ENCODE measurements at regions not wholly inside any gene's neighbourhood (a gene's known extent, or its start where the extent isn't known, plus 50 kb on each side); places are given as distances from the start of the nearest gene placed in this dataset.

DNA sequence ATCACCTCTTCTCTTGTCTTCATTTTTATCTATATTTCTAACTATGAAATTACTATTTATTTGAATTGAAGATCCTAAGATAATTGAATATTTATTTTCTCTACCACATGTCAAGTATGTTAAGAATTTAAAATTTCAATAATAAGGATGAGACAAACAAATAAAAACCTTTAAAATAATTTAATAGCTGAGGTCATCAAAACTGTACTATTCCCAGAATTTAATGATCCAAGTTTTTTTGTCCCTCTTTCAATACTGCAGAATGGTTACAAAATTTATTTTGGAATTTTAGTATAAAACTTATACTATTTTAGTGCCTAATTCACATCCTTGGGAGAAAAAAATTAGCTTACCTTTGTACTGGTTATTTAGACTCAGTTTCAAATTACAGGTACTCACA is 774.9 kb downstream of the ROBO2 start:
- H3K4me1 Mint-ChIP-seq, result no peaks in the 10 kb centered on the region
- peaks cover 0 to 13% of the 10 kb centered on the region in 2 donors for H3K9me3 Mint-ChIP-seq
- DNase-seq (no peak), ATAC-seq (no peak)
- no peak overlapping the region for H3K4me3 Mint-ChIP-seq
- no peaks in the 10 kb centered on the region for H3K27me3 Mint-ChIP-seq
- H3K27ac Mint-ChIP-seq, result no peak overlapping the region

DNA sequence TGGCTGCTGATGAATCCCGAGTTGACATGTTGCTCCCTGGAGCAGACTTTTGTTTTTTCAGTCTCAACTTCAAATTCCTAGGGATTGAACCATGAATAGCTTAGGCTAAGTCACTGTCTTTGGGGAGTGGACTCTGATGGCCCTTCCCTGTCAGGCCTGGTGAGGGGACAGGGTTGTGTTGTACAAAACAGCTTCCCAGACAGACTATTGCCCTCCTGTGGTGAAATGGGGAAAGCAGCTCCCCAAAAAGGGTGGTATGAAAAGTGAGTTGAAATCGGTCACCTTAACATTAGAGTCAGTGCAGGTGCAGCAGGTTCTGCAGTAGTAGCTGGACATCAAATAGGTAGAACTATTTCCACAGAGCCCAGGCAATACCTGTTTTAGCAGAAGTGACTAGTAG is 775.6 kb downstream of the ROBO2 start:
- Mint-ChIP-seq H3K4me1 (no peaks in the 10 kb centered on the region), H3K4me3 (no peak overlapping the region), H3K27me3 (no peaks in the 10 kb centered on the region), H3K9me3 (peaks cover 2 to 14% of the 10 kb centered on the region in 2 donors), H3K27ac (no peak overlapping the region)
- DNase-seq (no peak), ATAC-seq (no peak)

DNA sequence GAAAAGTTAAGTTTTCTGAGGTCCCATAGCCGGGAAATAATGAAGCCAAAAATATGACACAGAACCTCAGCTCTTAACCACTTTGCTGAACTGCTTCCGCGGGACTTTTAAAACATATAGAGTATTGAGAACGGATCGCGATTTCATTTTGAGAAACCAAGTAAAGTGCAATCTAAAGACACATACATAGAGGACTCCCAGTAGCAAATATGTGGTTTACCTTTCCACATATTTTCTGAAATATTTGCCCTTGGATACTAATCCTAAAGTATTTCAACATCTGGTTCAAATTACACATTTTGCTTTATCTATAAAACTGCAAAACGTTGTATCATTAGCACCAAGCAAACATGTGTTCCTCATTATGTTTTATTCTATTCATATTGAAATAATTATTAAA is 776.5 kb downstream of the ROBO2 start:
- Mint-ChIP-seq H3K4me1 (no peaks in the 10 kb centered on the region), H3K4me3 (no peak overlapping the region), H3K9me3 (peaks cover 4 to 14% of the 10 kb centered on the region in 2 donors), H3K27me3 (no peaks in the 10 kb centered on the region), H3K27ac (no peak overlapping the region)
- DNase-seq (no peak), ATAC-seq (no peak)

DNA sequence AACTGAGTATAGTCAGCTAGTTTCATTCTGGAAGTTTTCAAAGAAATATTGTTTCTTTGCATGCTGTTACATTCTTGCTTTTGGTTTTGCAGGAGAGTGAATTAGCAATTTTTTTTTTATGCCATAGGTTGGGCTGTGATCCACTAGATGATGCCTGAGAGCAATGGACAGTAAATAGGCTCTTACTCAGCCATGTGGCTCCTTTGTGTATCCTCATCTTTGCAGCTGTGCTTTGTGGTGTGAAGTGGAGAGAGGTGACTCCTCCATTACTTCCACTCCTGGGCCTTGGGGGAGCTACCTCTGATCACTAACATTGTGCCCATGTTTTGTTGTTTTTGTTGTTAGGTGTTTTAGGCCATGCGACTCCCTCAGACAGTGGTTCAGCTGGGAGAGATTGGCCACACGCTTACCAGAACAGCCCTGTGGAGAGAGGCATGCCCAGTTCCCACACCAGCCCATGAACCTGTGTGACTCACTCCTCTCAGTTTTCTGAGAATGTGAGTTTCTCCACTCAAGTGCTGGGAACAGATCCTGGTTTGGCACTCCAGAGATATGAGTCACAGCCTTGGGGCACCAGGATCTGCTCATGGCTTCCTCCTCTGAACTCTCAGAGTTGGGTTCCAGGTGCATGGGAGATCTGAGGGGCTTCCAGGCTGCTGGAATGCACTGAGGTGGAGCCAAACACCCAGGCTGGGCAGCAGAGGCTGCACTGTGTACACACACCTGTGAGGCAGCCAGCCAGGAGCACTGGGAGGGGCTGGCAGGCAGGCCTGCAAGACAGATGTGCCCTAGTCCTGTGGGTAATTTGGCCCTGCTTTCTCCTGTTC is 785.3 kb downstream of the ROBO2 start:
- H3K27ac Mint-ChIP-seq, result no peak overlapping the region
- no peaks in the 10 kb centered on the region for H3K27me3 Mint-ChIP-seq
- H3K4me1 Mint-ChIP-seq, result no peaks in the 10 kb centered on the region
- no peak overlapping the region for H3K4me3 Mint-ChIP-seq
- ATAC-seq (no peak), DNase-seq (no peak)
- peaks cover 4 to 22% of the 10 kb centered on the region in 2 donors for H3K9me3 Mint-ChIP-seq

DNA sequence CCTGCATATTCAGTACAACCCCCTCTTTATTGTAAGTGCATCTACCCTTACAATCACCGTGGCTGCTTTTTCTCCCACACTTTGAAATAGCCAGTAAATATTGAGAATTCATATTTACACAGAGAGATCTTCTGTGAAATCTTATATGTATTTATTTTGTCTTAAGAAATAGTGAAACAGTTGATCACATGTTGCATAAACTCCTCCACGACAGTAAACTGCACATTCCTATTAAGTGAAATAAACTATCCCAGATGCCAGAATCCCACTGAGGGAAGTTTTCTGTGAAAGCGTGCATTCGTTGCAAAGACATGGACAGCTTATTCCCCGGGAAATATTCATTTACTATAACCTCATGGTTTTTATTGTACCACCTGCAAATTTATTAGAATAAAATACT is 796.0 kb downstream of the ROBO2 start:
- Mint-ChIP-seq H3K4me1 (no peaks in the 10 kb centered on the region), H3K9me3 (peaks cover 6 to 14% of the 10 kb centered on the region in 2 donors), H3K27me3 (no peaks in the 10 kb centered on the region), H3K4me3 (no peak overlapping the region), H3K27ac (no peak overlapping the region)
- DNase-seq (no peak), ATAC-seq (no peak)

DNA sequence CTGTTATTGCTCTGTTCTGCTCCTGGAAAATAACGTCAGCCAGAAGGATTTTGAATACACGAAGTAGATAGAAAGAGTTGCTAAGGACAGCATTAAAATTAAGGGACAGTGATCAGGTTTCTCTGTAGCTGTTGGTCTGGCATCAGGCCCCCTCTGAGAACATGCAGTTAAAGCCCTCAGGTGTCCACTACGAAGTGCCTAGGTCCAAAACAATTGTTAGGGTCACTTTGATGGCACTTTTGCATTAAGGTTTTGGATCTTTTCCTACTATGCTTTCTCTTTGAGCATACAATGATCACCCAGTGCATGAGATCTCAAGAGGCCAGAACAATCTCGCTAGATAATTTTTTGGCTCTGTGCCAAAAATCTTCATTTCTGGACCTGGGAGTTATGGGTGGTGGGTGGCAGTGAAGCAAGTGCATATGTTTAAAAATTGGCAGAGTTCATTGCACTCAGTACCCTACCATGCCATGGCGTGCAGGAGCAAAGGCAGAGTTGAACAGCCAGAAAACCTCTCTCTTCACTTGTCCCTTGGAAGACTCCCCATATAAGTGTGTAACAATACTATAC is 797.6 kb downstream of the ROBO2 start:
- H3K27me3 Mint-ChIP-seq, result no peaks in the 10 kb centered on the region
- H3K27ac Mint-ChIP-seq, result no peak overlapping the region
- no peak for ATAC-seq
- DNase-seq, result no peak
- H3K9me3 Mint-ChIP-seq, result peaks cover 9 to 15% of the 10 kb centered on the region in 2 donors
- no peaks in the 10 kb centered on the region for H3K4me1 Mint-ChIP-seq
- H3K4me3 Mint-ChIP-seq, result no peak overlapping the region

DNA sequence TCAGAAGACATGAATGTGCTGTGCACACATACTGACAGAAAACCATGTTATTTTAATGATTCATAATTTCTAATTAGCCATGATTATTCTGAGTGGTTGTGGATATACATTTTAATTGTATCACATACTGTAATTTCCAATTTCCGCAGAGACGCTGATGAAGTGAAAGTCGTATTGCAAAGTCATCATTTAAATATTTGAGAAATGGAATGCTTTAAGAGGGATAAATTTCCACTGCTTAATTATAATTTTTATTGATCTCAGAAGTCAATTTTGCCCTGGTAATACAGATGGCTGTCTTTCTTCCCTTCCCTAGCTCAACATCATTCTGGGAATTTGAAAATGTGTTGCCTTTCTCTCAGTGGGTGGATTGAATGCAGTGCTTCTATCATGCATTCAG is 819.3 kb downstream of the ROBO2 start:
- DNase-seq, result no peak
- H3K4me3 Mint-ChIP-seq, result no peak overlapping the region
- peaks cover 8 to 13% of the 10 kb centered on the region in 2 donors for H3K9me3 Mint-ChIP-seq
- no peaks in the 10 kb centered on the region for H3K27me3 Mint-ChIP-seq
- no peak overlapping the region for H3K27ac Mint-ChIP-seq
- no peak for ATAC-seq
- no peaks in the 10 kb centered on the region for H3K4me1 Mint-ChIP-seq

DNA sequence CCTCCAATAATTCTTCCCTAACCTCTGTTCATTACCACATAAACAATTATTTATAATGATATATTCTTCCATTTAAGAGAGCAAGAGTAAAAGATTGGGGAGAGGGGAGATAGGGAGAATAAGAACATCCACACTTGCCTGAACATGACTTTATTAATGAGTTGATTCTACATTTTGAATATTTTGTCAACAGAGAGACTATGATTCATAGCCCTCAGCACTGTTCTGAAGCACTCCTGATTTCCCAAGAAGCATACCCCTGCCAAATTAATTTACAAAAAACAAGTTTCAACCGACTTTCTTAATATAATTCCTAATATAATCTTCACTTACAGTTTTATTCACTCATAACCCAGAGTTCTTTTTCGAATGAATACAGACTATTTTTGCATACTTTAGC is 828.8 kb downstream of the ROBO2 start:
- no peak overlapping the region for H3K27ac Mint-ChIP-seq
- no peak overlapping the region for H3K4me3 Mint-ChIP-seq
- no peaks in the 10 kb centered on the region for H3K4me1 Mint-ChIP-seq
- H3K9me3 Mint-ChIP-seq, result peaks cover 15 to 26% of the 10 kb centered on the region in 2 donors
- no peak for ATAC-seq
- no peaks in the 10 kb centered on the region for H3K27me3 Mint-ChIP-seq
- DNase-seq, result no peak

DNA sequence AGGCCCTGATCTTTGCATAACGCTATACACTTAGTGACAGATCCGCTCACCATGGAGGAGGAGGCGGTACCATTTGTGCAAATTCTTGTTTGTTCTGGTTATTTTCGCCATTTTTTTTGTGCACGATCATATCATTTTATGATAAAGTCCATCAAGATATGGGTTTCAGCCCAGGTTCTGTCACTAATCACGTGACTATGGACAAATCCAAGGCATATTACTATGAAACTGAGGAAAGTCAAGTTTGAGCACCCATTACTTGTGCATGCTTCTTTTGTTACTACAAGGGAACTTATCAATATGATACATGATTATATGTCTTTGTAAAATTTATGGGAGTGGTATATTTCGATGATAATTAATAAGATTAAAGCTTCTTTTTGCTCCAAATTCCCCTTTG is 829.5 kb downstream of the ROBO2 start:
- ATAC-seq (no peak), DNase-seq (no peak)
- no peaks in the 10 kb centered on the region for H3K27me3 Mint-ChIP-seq
- H3K27ac Mint-ChIP-seq, result no peak overlapping the region
- H3K4me1 Mint-ChIP-seq, result no peaks in the 10 kb centered on the region
- peaks cover 18 to 30% of the 10 kb centered on the region in 2 donors for H3K9me3 Mint-ChIP-seq
- no peak overlapping the region for H3K4me3 Mint-ChIP-seq

DNA sequence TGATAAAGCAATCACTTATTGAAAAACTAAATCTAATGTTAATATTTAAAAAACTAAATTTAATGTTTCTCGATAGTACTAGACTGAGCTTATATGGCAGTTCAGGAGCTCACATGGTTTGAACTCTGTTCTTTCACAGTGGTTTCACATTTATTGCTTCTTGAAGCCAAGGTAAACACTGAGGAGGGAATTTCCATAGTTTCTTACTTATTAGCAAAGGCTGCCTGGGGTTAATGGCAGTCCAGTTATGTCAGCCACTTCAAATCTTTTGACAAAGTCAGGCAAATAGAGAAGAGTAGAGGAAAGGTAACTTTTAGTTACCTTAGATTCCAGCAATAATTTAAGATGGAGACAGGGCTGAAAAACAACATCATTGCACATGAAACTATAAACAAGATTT is 831.5 kb downstream of the ROBO2 start:
- no peaks in the 10 kb centered on the region for H3K4me1 Mint-ChIP-seq
- H3K9me3 Mint-ChIP-seq, result peaks cover 18 to 34% of the 10 kb centered on the region in 2 donors
- no peak overlapping the region for H3K4me3 Mint-ChIP-seq
- H3K27ac Mint-ChIP-seq, result no peak overlapping the region
- ATAC-seq (no peak), DNase-seq (no peak)
- H3K27me3 Mint-ChIP-seq, result no peaks in the 10 kb centered on the region

DNA sequence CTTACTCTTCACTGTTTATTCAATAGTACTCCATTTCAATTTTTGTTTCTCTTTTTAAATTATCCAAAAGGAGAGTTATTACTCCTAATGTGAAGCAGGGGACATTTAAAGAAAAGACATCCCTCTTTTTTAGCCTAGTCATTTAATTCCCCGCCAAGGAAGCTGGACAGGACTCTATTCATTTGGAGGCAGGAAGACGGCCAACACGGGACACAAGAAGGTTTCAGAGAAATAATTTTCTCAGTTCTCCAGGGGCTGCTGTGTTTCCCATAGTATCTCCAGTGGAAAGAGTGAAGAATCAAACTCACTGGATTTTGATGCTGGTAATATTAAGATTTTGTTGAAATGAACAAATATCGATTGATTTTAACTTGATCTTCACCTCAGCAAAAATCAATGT is 833.7 kb downstream of the ROBO2 start:
- H3K27ac Mint-ChIP-seq, result no peak overlapping the region
- DNase-seq, result no peak
- H3K27me3 Mint-ChIP-seq, result no peaks in the 10 kb centered on the region
- no peak for ATAC-seq
- H3K4me3 Mint-ChIP-seq, result no peak overlapping the region
- H3K4me1 Mint-ChIP-seq, result no peaks in the 10 kb centered on the region
- H3K9me3 Mint-ChIP-seq, result peaks cover 25 to 37% of the 10 kb centered on the region in 2 donors

DNA sequence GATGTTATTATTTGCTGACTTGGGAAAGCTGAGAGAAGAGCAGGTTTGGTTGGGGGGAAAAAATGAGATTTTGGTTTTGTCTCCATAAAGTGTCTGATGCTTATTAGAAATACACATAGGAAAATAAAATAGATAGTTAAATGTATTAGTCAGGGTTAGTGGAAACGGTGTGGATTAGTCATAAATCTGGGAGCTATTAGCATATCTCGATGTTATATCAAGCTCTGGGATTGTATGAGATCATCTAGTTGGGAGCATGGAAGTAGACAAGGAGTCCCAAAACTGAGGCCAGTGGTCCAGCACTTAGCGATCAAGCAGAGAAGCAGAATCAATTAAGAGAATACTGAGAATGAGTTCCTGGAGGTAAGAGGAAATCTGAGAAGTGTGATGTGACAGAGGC is 845.5 kb downstream of the ROBO2 start:
- H3K9me3 Mint-ChIP-seq, result peaks cover 0 to 11% of the 10 kb centered on the region in 2 donors
- no peaks in the 10 kb centered on the region for H3K4me1 Mint-ChIP-seq
- H3K27me3 Mint-ChIP-seq, result no peaks in the 10 kb centered on the region
- DNase-seq (no peak), ATAC-seq (no peak)
- no peak overlapping the region for H3K4me3 Mint-ChIP-seq
- H3K27ac Mint-ChIP-seq, result no peak overlapping the region

DNA sequence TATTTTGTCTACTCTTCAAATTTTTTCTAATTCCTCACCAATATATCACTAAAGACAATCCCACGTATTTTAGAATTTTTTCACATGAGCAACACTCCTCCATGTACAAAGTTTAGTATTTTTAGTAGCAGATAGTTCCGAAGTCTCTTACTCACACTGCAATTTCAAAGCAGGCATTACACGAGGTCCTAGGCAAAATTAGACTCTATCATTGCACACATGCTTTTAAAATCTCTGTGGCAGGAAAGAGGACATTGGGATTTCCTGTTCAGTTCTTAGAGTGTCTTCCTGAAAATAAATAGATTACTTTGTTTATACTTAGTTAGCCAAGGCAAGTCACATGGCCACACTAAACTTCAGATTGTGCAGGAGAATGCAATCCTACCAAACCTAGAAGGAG is 847.7 kb downstream of the ROBO2 start:
- no peak for ATAC-seq
- no peak for DNase-seq
- Mint-ChIP-seq H3K27me3 (no peaks in the 10 kb centered on the region), H3K27ac (no peak overlapping the region), H3K9me3 (peaks cover 0 to 11% of the 10 kb centered on the region in 2 donors), H3K4me3 (no peak overlapping the region), H3K4me1 (no peaks in the 10 kb centered on the region)

DNA sequence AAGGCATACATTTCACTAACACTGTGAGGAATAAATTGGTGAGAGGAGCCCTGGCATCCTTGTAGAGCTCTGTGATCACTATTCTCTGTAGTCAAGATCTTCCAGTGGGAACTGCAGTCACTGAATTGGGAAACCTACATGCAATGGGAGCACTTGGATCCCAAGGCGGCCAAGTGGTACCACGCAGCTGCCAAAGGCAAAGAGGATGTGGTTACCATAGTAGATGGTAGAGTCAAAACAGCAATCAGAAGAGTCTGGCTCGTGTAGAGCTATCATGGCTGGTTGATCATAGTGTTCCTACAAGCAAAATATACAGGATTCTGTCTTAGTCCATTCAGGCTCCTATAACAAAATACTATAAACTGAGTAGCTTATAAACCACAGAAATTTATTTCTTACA is 849.7 kb downstream of the ROBO2 start:
- Mint-ChIP-seq H3K27ac (no peak overlapping the region), H3K9me3 (peaks cover 3 to 19% of the 10 kb centered on the region in 2 donors), H3K27me3 (no peaks in the 10 kb centered on the region), H3K4me3 (no peak overlapping the region), H3K4me1 (no peaks in the 10 kb centered on the region)
- no peak for ATAC-seq
- DNase-seq, result no peak

DNA sequence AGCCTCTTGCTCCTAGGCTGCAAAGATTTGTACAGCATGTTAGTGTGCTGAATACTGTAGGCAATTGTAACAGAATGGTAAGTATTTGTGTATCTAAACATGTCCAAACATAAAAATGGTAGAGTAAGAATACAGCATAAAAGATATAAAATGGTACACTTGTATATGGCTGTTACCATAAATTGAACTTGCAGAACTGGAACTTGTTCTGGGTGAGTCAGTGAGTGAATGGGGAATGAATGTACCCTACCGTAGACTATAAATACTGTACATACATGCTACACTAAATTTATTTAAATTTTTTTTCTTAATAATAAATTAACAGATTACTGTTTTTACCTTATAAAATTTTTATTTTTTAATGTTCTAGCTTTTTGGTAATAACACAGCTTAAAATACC is 858.7 kb downstream of the ROBO2 start:
- ATAC-seq, result no peak
- H3K27ac Mint-ChIP-seq, result no peak overlapping the region
- no peak for DNase-seq
- H3K4me1 Mint-ChIP-seq, result no peaks in the 10 kb centered on the region
- H3K4me3 Mint-ChIP-seq, result no peak overlapping the region
- peaks cover 30 to 40% of the 10 kb centered on the region in 2 donors for H3K9me3 Mint-ChIP-seq
- no peaks in the 10 kb centered on the region for H3K27me3 Mint-ChIP-seq

DNA sequence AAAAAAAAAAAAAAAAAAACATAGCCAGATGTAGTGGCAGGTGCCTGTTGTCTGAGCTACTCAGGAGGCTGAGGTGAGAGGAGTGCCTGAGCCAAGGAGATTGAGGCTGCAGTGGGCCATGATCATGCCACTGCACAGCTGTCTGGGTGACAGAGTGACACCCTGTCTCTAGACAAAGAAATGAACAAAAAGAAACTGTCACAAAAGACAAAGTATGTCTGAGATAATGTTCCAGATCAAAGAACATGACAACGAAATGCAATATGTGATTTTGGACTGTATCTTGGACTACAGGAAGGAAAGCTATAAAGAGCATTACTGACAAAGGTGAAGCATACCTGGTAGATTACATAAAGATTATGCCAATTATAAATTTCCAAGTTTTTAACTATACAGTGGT is 862.8 kb downstream of the ROBO2 start:
- Mint-ChIP-seq H3K4me1 (no peaks in the 10 kb centered on the region), H3K27me3 (no peaks in the 10 kb centered on the region), H3K4me3 (no peak overlapping the region), H3K9me3 (peaks cover 13 to 20% of the 10 kb centered on the region in 2 donors), H3K27ac (no peak overlapping the region)
- no peak for DNase-seq
- ATAC-seq, result no peak
